Activated T-helper 17 cell treated with anti-CD3 and anti-CD28 coated beads, Interleukin-2, amount 50 U/mL, for 72 hours (primary cell): ENCODE measurements at regions not wholly inside any gene's neighbourhood (a gene's known extent, or its start where the extent isn't known, plus 50 kb on each side); places are given as distances from the start of the nearest gene placed in this dataset.

Source experiments
- ATAC-seq: fragments of 150-1000 bp; cut with Tn5 transposase; replicated peaks from 2 replicates; pipeline ENCODE4 v1.10.0; 2021; ENCODE audit warnings: mild to moderate bottlenecking, moderate library complexity
- H3K27ac Mint-ChIP-seq: one replicate; pipeline ENCODE4 v1.8.0; 2022; ENCODE audit warnings: mixed read lengths
- H3K27me3 Mint-ChIP-seq: one replicate; pipeline ENCODE4 v1.8.0; 2022; ENCODE audit warnings: mixed read lengths
- H3K36me3 Mint-ChIP-seq: one replicate; pipeline ENCODE4 v1.8.0; 2022; ENCODE audit warnings: low read depth, mild to moderate bottlenecking, mixed read lengths
- H3K4me1 Mint-ChIP-seq: one replicate; pipeline ENCODE4 v1.8.0; 2022; ENCODE audit warnings: mixed read lengths
- H3K4me3 Mint-ChIP-seq: one replicate; pipeline ENCODE4 v1.8.0; 2022; ENCODE audit warnings: mild to moderate bottlenecking, mixed read lengths
- H3K9me3 Mint-ChIP-seq: one replicate; pipeline ENCODE4 v1.8.0; 2022; ENCODE audit warnings: mixed read lengths

DNA sequence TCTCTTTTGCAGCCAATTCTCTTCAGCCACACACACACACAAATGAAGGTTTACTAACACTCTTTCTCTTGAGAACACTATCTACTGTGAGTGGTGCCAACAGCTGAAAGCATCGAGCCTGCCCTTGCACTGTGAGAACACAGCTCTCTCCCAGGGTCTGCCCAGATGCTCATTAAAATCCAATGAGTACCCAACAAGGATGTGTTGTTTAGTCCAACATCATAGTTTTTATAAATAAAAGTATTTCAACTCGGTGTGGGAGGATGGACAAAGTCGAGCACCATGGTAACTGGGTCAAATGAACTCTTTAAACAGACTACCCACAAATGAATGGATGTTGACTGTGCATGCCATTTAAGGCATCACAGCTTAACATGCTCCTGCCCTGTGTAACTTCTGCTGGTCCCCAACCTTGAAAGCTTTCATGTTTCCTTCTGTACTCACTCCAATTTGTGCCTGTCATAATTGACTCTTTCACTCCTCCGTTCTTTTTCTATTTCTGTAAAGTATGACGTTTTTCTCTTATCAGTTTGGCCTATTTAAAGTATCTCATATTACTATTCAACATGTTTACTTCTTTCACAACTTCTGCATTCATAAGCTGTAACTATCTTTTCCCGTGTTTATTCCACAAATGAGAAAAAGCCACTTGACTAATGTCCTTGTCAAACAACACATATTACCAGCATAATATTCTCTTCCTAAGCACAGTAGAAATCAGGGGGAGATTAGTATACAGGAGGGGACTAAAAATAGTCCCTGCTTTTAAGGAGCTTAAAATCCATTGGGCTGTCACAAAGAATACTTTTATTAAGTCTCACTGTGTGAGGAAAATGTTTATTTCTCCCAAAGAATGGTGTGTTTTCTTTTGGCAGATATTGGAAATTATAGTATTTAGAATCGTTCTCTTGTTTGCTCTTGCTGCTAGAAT lies 215.4 kb downstream of the RFPL4B start:
- ATAC-seq: no peak
- Mint-ChIP-seq H3K27ac (no peak overlapping the region), H3K27me3 (no peaks in the 10 kb centered on the region), H3K36me3 (no peaks in the 10 kb centered on the region), H3K9me3 (peaks cover 3% of the 10 kb centered on the region), H3K4me1 (no peaks in the 10 kb centered on the region), H3K4me3 (no peak overlapping the region)

DNA sequence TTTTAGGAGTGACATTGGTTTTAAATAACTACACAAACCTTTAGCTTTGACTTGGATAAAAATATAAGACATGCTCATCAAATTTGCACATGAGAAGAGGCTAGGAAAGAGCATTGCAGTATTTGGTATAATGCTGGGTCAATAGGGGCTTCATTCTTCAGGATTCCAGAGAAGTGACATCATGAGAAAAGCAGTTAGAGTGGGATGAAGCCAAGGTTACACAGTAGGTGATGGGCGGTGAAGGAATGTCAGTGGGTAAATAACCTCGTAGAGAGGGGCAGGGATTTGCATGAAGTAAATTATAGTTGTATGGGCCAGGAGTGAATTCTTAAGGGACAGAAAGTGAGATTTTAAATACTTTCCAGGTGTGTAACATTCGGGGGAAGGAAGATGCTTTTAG lies 216.2 kb downstream of the RFPL4B start:
- peaks cover 3% of the 10 kb centered on the region for H3K9me3 Mint-ChIP-seq
- H3K27ac Mint-ChIP-seq: no peak overlapping the region
- H3K36me3 Mint-ChIP-seq: no peaks in the 10 kb centered on the region
- H3K4me3 Mint-ChIP-seq: no peak overlapping the region
- H3K4me1 Mint-ChIP-seq: no peaks in the 10 kb centered on the region
- H3K27me3 Mint-ChIP-seq: no peaks in the 10 kb centered on the region
- ATAC-seq: no peak

GRCh38 chr6:112568066-112568465 lies 220.9 kb downstream of the RFPL4B start:
- no peaks in the 10 kb centered on the region for H3K36me3 Mint-ChIP-seq
- ATAC-seq: no peak
- H3K27ac Mint-ChIP-seq: no peak overlapping the region
- no peaks in the 10 kb centered on the region for H3K4me1 Mint-ChIP-seq
- H3K27me3 Mint-ChIP-seq: no peaks in the 10 kb centered on the region
- H3K4me3 Mint-ChIP-seq: no peak overlapping the region
- peaks cover 3% of the 10 kb centered on the region for H3K9me3 Mint-ChIP-seq

- Mint-ChIP-seq H3K4me3 (no peak overlapping the region), H3K36me3 (no peaks in the 10 kb centered on the region), H3K27me3 (no peaks in the 10 kb centered on the region), H3K9me3 (no peaks in the 10 kb centered on the region), H3K4me1 (no peaks in the 10 kb centered on the region), H3K27ac (no peak overlapping the region)
- no peak for ATAC-seq
Measured at GRCh38 chr6:112571488-112572270, 224.5 kb downstream of the RFPL4B start.

DNA sequence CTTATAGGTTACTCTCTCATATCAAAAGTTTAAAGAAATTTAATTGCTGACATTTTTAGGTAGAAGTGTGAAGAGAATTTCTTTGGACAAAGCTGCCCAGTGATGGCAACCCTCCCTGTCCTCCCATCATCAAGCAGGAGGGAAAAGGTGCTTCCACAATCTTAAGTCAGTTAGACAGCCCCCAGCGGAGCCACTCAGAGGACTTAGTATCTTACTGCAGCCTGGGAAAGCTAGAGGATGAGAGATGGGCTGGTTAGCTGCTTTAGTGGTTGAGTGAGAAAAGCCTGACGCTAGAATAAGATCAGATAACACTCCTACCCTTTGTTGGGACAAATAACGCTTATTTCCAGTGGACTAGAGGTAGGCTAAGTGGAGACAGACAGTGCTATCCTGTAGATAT lies 227.1 kb downstream of the RFPL4B start:
- Mint-ChIP-seq H3K27me3 (no peaks in the 10 kb centered on the region), H3K27ac (no peak overlapping the region), H3K36me3 (no peaks in the 10 kb centered on the region), H3K4me3 (no peak overlapping the region), H3K4me1 (no peaks in the 10 kb centered on the region), H3K9me3 (no peaks in the 10 kb centered on the region)
- ATAC-seq: no peak

- H3K4me3 Mint-ChIP-seq: no peak overlapping the region
- H3K36me3 Mint-ChIP-seq: no peaks in the 10 kb centered on the region
- no peaks in the 10 kb centered on the region for H3K4me1 Mint-ChIP-seq
- H3K9me3 Mint-ChIP-seq: no peaks in the 10 kb centered on the region
- H3K27ac Mint-ChIP-seq: no peak overlapping the region
- no peaks in the 10 kb centered on the region for H3K27me3 Mint-ChIP-seq
- ATAC-seq: no peak
Measured at GRCh38 chr6:112575309-112575834, 228.2 kb downstream of the RFPL4B start.

DNA sequence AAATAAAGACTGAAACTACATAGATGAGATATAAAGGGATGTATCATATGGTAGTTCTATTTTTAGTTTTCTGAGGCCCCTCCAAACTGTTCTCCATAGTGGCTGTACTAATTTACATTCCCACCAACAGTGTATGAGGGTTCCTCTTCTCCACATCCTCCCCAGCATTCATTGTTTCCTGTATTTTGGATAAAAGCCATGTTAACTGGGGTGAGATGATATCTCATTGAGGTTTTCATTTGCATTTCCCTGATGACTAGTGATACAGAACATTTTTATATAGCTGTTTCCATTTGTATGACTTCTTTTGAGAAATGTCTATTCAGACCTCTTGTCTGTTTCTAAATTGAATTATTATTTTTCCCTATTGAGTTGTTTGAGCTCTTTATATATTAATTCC lies 229.3 kb downstream of the RFPL4B start:
- H3K36me3 Mint-ChIP-seq: no peaks in the 10 kb centered on the region
- H3K9me3 Mint-ChIP-seq: no peaks in the 10 kb centered on the region
- no peaks in the 10 kb centered on the region for H3K4me1 Mint-ChIP-seq
- H3K27ac Mint-ChIP-seq: no peak overlapping the region
- H3K27me3 Mint-ChIP-seq: no peaks in the 10 kb centered on the region
- ATAC-seq: no peak
- no peak overlapping the region for H3K4me3 Mint-ChIP-seq

- no peak for ATAC-seq
- Mint-ChIP-seq H3K4me3 (no peak overlapping the region), H3K27ac (no peak overlapping the region), H3K36me3 (no peaks in the 10 kb centered on the region), H3K9me3 (no peaks in the 10 kb centered on the region), H3K4me1 (no peaks in the 10 kb centered on the region), H3K27me3 (no peaks in the 10 kb centered on the region)
Measured at GRCh38 chr6:112579601-112580000, 232.5 kb downstream of the RFPL4B start.

DNA sequence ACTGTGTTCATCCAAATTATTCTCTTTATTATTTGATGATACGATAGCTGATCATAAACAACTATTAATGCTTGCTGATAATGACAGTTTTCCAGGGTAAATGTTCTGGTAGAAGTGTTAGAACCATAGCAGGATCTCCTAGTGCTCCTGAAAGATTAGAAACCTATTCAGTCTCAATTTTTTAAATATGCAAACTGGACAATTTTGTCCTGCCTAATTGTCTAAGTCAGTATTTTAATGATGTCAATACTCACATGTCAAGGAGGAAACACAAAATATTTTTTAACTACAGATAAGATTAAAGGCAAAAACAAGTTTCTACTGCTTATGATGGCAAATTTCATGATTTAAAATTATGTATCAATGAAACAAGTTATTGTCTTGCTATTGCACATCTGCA lies 233.9 kb downstream of the RFPL4B start:
- Mint-ChIP-seq H3K27ac (no peak overlapping the region), H3K27me3 (no peaks in the 10 kb centered on the region), H3K36me3 (no peaks in the 10 kb centered on the region), H3K4me1 (no peaks in the 10 kb centered on the region), H3K9me3 (no peaks in the 10 kb centered on the region), H3K4me3 (no peak overlapping the region)
- no peak for ATAC-seq

DNA sequence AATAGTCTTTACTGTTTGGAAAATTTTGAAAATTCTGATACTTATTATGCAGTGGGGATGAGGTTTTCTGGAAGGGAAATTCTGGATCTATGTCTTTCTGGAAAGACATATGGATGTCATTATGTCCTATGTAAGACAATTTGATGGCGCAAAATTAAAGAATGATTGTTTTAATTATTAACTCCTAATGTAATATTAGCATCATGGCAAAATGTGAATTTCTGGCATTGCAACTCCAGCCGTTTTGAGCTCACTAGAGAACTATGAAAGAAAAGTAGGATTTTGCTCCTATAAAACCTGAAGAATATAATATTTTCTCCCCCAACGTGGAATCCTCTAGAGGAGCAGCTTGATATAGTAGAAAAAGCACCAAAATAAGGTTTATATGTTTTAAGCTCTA lies 243.2 kb downstream of the RFPL4B start:
- Mint-ChIP-seq H3K27ac (no peak overlapping the region), H3K4me3 (no peak overlapping the region), H3K27me3 (no peaks in the 10 kb centered on the region), H3K36me3 (no peaks in the 10 kb centered on the region), H3K4me1 (no peaks in the 10 kb centered on the region), H3K9me3 (peaks cover 2% of the 10 kb centered on the region)
- ATAC-seq: no peak

DNA sequence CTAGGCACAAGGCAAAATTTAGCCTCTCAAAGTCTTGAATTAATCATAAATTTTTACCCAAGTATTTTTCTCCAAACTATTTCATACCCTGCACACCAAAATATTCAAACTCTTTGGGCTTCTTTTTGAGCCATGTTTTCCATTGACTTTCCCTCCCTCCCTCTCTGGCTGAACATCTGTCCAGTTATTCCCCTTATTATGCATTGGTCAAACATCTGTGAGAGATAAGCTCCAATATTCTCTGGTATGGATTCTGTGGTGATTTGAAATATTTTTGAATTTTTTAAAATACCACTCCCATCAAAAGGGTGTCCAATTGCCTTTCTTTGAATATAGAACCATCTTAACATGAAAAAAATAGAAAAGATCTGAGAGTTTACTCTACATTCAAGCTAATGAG lies 244.2 kb downstream of the RFPL4B start:
- H3K27ac Mint-ChIP-seq: no peak overlapping the region
- no peaks in the 10 kb centered on the region for H3K27me3 Mint-ChIP-seq
- no peaks in the 10 kb centered on the region for H3K36me3 Mint-ChIP-seq
- no peak for ATAC-seq
- no peaks in the 10 kb centered on the region for H3K4me1 Mint-ChIP-seq
- H3K9me3 Mint-ChIP-seq: peaks cover 4% of the 10 kb centered on the region
- H3K4me3 Mint-ChIP-seq: no peak overlapping the region

DNA sequence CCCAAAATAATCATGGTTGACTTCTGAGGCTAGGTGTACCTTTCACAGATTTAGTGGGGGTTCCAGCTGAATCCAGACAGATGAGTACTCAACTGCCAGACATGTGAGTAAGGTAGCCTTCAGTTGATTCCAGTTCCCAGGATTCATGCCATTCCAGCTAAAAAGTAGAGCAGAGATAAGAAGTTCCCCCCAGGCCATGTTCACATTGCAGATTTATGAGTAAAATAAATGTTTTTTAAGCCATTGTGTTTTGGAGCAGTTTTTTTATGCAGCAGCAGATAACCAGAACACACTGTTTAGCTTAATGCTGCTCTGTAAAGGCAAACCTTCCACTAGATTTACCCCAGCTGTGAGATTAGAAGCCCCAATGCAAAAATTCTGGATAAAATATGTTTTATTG lies 245.0 kb downstream of the RFPL4B start:
- no peaks in the 10 kb centered on the region for H3K27me3 Mint-ChIP-seq
- peaks cover 8% of the 10 kb centered on the region for H3K9me3 Mint-ChIP-seq
- no peak for ATAC-seq
- H3K36me3 Mint-ChIP-seq: no peaks in the 10 kb centered on the region
- H3K4me3 Mint-ChIP-seq: no peak overlapping the region
- H3K27ac Mint-ChIP-seq: no peak overlapping the region
- H3K4me1 Mint-ChIP-seq: no peaks in the 10 kb centered on the region

GRCh38 chr6:112594886-112595594 lies 247.9 kb downstream of the RFPL4B start:
- H3K4me3 Mint-ChIP-seq: no peak overlapping the region
- no peaks in the 10 kb centered on the region for H3K36me3 Mint-ChIP-seq
- H3K27ac Mint-ChIP-seq: no peak overlapping the region
- H3K27me3 Mint-ChIP-seq: no peaks in the 10 kb centered on the region
- no peaks in the 10 kb centered on the region for H3K4me1 Mint-ChIP-seq
- H3K9me3 Mint-ChIP-seq: peaks cover 11% of the 10 kb centered on the region
- ATAC-seq: no peak

DNA sequence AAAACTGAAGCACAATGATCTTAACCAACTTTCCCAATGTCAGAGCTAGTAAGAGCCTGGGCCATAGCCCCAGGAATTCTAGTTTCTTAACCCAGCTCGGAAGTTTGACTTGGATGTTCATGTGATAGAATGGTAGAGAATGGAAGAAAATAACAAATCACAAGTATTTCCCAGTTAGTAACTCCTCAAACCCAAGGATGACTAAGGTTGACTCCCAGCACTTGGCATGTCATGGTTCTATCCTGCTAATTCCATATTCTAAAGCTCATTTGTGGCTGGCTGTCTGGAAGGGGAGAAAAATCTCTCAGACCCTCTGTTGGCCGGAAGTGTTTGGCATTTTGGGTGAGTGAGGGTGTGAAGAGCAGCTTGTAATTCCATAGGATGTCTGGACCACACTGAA lies 248.7 kb downstream of the RFPL4B start:
- H3K27ac Mint-ChIP-seq: no peak overlapping the region
- no peaks in the 10 kb centered on the region for H3K4me1 Mint-ChIP-seq

More for the DNA sequence above, 248.7 kb downstream of the RFPL4B start:
- H3K4me3 Mint-ChIP-seq: no peak overlapping the region
- H3K27me3 Mint-ChIP-seq: no peaks in the 10 kb centered on the region
- H3K9me3 Mint-ChIP-seq: peaks cover 17% of the 10 kb centered on the region
- H3K36me3 Mint-ChIP-seq: no peaks in the 10 kb centered on the region
- no peak for ATAC-seq
